A673 (cell line): ENCODE measurements at regions not wholly inside any gene's neighbourhood (a gene's known extent, or its start where the extent isn't known, plus 50 kb on each side); places are given as distances from the start of the nearest gene placed in this dataset.
"Not testable (repeated sequence)": the region's sequence is repeated elsewhere in the genome, so short reads cannot be mapped to it uniquely, and the experiment has no call there.

ENCODE experiments used
- BruUV-seq: library from RNA; stranded (reverse); fragments of 400-500 nt; replicated peaks from 2 replicates; lab custom pipeline; 2021; lab: Mats Ljungman, UMichigan
- CTCF ChIA-PET: fragments of 300-600 bp; sonication (Branson Sonifier 250); formaldehyde crosslinking; loops from one replicate; lab custom pipeline; 2022; ENCODE audit warnings: antibody characterized with exemption; lab: Charles Lee
- POLR2A ChIA-PET: fragments of 300-600 bp; sonication (Branson Sonifier 250); formaldehyde crosslinking; loops from one replicate; lab custom pipeline; 2022; ENCODE audit warnings: antibody characterized with exemption; ENCODE audit not compliant: low non-redundant PET; lab: Charles Lee
- DNase-seq: peaks from one replicate; pipeline ENCODE4 v3.0.0-alpha.2; 2015; ENCODE audit warnings: low spot score
- H3K27ac ChIP-seq: fragments of 200-600 bp; sonication (generic); 2 replicates; pipeline ENCODE4 v1.5.1; 2016; ENCODE audit warnings: mixed run types, low read depth, mild to moderate bottlenecking, mixed read lengths, antibody characterized with exemption, low read length; ENCODE audit not compliant: poor library complexity, severe bottlenecking
- H3K27me3 ChIP-seq: fragments of 200-600 bp; sonication (generic); replicated peaks from 2 replicates; pipeline ENCODE4 v1.6.1; 2017; ENCODE audit warnings: mixed run types, low read depth, mild to moderate bottlenecking, mixed read lengths, antibody characterized with exemption, low read length; ENCODE audit not compliant: insufficient read depth, poor library complexity
- H3K36me3 ChIP-seq: fragments of 200-600 bp; sonication (generic); 2 replicates; pipeline ENCODE4 v1.6.1; 2016; ENCODE audit warnings: mixed run types, mild to moderate bottlenecking, mixed read lengths, antibody characterized with exemption, low read length; ENCODE audit not compliant: insufficient read depth, poor library complexity, severe bottlenecking
- H3K4me1 ChIP-seq: fragments of 200-600 bp; sonication (generic); 2 replicates; pipeline ENCODE4 v1.6.1; 2017; ENCODE audit warnings: mixed run types, mild to moderate bottlenecking, mixed read lengths, antibody characterized with exemption, low read length; ENCODE audit not compliant: insufficient read depth, poor library complexity, severe bottlenecking
- H3K4me3 ChIP-seq: fragments of 200-600 bp; sonication (generic); 2 replicates; pipeline ENCODE4 v1.5.1; 2016; ENCODE audit warnings: low read depth, mixed run types, mild to moderate bottlenecking, mixed read lengths, low read length; ENCODE audit not compliant: poor library complexity, severe bottlenecking
- H3K9me3 ChIP-seq: fragments of 200-600 bp; sonication (generic); 2 replicates; pipeline ENCODE4 v1.6.1; 2016; ENCODE audit warnings: mixed run types, low read depth, mild to moderate bottlenecking, mixed read lengths, antibody characterized with exemption, low read length; ENCODE audit not compliant: poor library complexity, severe bottlenecking
- EZH2 ChIP-seq: fragments of 200-600 bp; sonication (generic); IDR thresholded peaks from 2 replicates; pipeline ENCODE4 v1.6.1; 2017; ENCODE audit warnings: borderline replicate concordance, low read depth, mild to moderate bottlenecking, mixed read lengths, antibody characterized with exemption, low read length; ENCODE audit not compliant: poor library complexity, severe bottlenecking
- intact Hi-C: fragments of 100-400 bp; cut with micrococcal nuclease; formaldehyde crosslinking; loops from one replicate; pipeline ENCODE4 v1.10.0; 2022; ENCODE audit not compliant: unreplicated experiment
- TF ChIP-seq, protein P1 (sequence below): fragments of 300-800, 200-600 bp; sonication (generic); conservative IDR thresholded peaks from 2 replicates; pipeline ENCODE4 v1.5.1; 2017; ENCODE audit warnings: low read depth, mild to moderate bottlenecking, antibody characterized with exemption, low read length, moderate library complexity, mixed read lengths

- peaks cover 5% of the 10 kb centered on the region for H3K27me3 ChIP-seq
- no TSS peak for BruUV-seq
- H3K27ac ChIP-seq: no peak overlapping the region
- H3K4me1 ChIP-seq: no peaks in the 10 kb centered on the region
- no peaks in the 10 kb centered on the region for H3K9me3 ChIP-seq
- H3K36me3 ChIP-seq: no peaks in the 10 kb centered on the region
- ChIA-PET POLR2A (no interaction called here), CTCF (no interaction called here)
- no peak for TF ChIP-seq EZH2
- TF ChIP-seq, protein P1, sequence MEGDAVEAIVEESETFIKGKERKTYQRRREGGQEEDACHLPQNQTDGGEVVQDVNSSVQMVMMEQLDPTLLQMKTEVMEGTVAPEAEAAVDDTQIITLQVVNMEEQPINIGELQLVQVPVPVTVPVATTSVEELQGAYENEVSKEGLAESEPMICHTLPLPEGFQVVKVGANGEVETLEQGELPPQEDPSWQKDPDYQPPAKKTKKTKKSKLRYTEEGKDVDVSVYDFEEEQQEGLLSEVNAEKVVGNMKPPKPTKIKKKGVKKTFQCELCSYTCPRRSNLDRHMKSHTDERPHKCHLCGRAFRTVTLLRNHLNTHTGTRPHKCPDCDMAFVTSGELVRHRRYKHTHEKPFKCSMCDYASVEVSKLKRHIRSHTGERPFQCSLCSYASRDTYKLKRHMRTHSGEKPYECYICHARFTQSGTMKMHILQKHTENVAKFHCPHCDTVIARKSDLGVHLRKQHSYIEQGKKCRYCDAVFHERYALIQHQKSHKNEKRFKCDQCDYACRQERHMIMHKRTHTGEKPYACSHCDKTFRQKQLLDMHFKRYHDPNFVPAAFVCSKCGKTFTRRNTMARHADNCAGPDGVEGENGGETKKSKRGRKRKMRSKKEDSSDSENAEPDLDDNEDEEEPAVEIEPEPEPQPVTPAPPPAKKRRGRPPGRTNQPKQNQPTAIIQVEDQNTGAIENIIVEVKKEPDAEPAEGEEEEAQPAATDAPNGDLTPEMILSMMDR: no peak
- intact Hi-C loops: no loop called here
- H3K4me3 ChIP-seq: no peak overlapping the region
- no peak for DNase-seq
Measured at GRCh38 chr7:29734246-29734731, 72.0 kb upstream of the WIPF3 start.

GRCh38 chr7:29747645-29748245 is 58.6 kb upstream of the WIPF3 start:
- POLR2A ChIA-PET, H3K9me3 ChIP-seq, H3K36me3 ChIP-seq, BruUV-seq, DNase-seq, H3K27ac ChIP-seq, H3K4me3 ChIP-seq, H3K27me3 ChIP-seq, H3K4me1 ChIP-seq: not testable (repeated sequence)
- intact Hi-C loops: loop anchor here (1.0 to 5.0 kb wide), 3 partner anchors 174 to 665 kb away; no protein-coding TSS in a partner anchor
- CTCF ChIA-PET: interaction anchor here (0.6 to 1.4 kb wide), 6 partner anchors 12 to 826 kb away, joined by 3 to 13 read pairs (median 4); no protein-coding TSS in a partner anchor

DNA sequence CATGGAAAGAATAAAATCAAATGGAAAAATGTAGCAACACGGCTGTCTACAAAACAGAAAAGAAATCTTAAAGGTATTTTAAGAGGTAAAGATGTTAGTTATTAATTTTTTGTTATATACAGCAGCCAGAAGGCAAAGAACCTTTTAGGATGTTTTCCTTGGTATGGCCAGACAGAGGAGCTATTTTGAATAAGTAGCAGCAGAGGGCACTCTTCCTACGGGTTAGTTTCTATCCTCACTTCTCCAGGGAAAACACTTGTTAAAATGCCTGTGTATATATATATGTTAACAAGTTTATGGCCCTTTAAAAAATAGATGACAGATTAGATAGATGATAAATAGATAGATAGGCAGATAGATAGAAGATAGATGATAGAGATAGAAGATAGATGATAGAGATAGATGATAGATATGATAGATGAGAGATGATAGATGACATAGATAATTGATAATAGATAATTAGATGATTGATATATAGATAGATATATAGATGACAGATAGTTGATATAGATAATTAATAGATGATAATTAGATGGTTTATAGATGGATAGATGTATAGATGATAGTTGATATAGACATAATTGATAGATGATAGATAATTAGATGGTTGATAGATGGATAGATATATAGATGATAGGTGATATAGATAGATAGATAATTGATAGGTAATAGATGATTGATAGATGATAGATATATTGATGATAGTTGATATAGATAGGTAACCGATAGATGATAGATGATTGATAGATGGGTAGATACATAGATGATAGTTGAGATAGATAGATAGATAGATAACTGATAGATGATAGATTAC is 57.8 kb upstream of the WIPF3 start:
- no peak for TF ChIP-seq EZH2
- TF ChIP-seq, protein P1: peak; percentile 72
- intact Hi-C loops: loop anchor here (1.0 to 5.0 kb wide), 3 partner anchors 173 to 664 kb away; no protein-coding TSS in a partner anchor
- Histone ChIP-seq H3K9me3 (no peaks in the 10 kb centered on the region), H3K4me3 (no peak overlapping the region), H3K27ac (no peak overlapping the region), H3K36me3 (no peaks in the 10 kb centered on the region), H3K27me3 (no peaks in the 10 kb centered on the region), H3K4me1 (no peaks in the 10 kb centered on the region)
- peak; percentile 71 for DNase-seq
- ChIA-PET POLR2A (no interaction called here), CTCF (interaction anchor here (0.6 to 1.4 kb wide), 5 partner anchors 11 to 827 kb away, joined by 3 to 13 read pairs (median 3); no protein-coding TSS in a partner anchor)
- BruUV-seq: no TSS peak
